ENCODE measurements at regions not wholly inside any gene's neighbourhood (a gene's known extent, or its start where the extent isn't known, plus 50 kb on each side); places are given as distances from the start of the nearest gene placed in this dataset.

DNA sequence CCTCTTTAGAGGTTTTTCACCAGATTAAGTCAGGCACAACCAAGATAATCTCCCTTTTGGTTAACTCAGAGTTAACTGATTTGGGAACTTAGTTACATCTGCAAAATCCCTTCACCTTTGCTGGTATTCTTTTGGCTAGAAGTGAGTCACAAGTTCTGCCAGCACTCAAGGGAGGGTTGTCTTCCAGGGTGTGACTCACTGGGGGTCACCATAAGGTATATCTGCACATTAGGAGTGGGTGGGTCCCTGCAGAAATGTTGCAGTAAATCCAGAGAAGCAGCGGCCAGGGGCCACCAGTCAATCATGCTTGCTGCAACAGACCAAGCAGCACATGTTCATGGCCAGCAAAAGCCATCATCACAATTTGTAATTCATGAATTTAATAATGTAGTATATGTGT is 59.8 kb upstream of the MAML3 start:
- no peak for DNase-seq (ENCODE audit: low read depth in 3 of 3)

GRCh38 chr4:140213116-140213515 is 59.1 kb upstream of the MAML3 start:
- DNase-seq (ENCODE audit: low read depth in 3 of 3), result no peak

DNA sequence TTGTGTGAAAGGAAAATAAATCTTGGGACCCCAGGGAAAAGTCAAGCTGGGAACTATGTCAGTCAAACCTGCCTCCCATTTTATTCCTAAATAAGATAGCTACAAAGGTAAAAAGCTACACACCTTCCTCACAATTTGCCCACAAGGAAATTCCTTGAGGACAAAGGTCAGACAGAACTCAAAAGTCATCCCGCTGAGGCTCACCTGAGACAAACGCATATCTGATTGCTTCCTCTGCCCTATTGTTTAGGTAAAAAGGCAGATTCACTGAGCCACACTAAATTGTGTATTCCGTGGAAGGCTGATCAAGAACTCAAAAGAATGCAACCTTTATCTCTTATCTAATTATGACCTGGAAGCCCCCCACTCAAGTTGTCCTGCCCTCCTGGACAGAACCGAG is 58.7 kb upstream of the MAML3 start:
- DNase-seq (ENCODE audit: low read depth in 3 of 3), result no peak

GRCh38 chr4:140212194-140212593 is 58.2 kb upstream of the MAML3 start:
- DNase-seq (ENCODE audit: low read depth in 3 of 3), result no peak

DNA sequence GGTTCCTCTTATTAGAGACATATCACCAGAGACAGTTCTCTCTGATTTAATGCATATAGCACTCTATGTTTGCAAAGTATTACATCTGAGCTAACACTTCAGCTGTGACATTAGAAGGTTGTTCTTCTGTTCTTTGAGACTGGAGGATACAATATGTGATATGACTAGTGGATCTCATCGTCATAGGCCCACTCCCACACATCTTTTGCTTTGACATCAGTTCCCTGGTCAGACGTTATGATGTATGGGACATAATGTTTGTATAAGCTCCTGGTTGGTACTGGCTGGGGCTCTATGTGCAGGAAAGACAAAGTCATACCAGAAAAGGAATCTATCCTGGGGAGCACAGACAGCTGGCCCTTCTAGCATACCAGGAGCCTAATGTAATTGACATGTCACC is 57.7 kb upstream of the MAML3 start:
- no peak for DNase-seq (ENCODE audit: low read depth in 3 of 3)

- no peak for DNase-seq (ENCODE audit: low read depth in 3 of 3)
Observed at GRCh38 chr4:140211161-140211560, 57.2 kb upstream of the MAML3 start.

DNA sequence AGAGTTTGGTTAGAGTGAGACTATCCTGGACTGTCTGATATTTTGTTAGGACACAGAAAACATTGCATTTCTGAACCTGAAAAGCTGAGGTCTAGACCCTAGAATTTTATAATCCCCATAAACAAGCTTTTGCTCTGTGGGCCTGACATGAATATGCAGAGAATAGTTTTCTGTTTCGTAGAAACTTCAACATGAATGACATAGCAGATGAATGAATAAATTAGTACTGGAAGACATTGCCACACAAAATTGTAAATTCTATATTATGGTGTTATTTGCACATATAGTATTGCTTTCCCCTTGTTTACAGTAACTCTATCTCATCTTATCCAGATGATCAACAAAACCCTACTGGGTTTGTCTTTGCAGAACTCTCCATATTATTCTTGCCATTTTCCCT is 54.9 kb upstream of the MAML3 start:
- no peak for DNase-seq (ENCODE audit: low read depth in 3 of 3)

Data from stimulated activated CD4-positive, alpha-beta T cell treated with anti-CD3 and anti-CD28 coated beads, TNF-alpha, amount 100 ng/mL, for 48 hours (primary cell).